Sigmoid colon (tissue), 4 donors: ENCODE measurements at regions not wholly inside any gene's neighbourhood (a gene's known extent, or its start where the extent isn't known, plus 50 kb on each side); places are given as distances from the start of the nearest gene placed in this dataset.

Experiments used
- CTCF ChIP-seq, 4 experiments: fragments of 450-650 bp in 3 of 4; fragments of 200-600 bp in 1 of 4; IDR thresholded peaks; one replicate each; pipeline ENCODE4 v1.5.1; 2016 to 2019; ENCODE audit warnings: antibody characterized with exemption in 4 of 4, mild to moderate bottlenecking in 3 of 4, moderate library complexity in 2 of 4
- EP300 ChIP-seq, 4 donors: sonication (generic); formaldehyde crosslinking; IDR thresholded peaks; one replicate each; pipeline ENCODE4 v1.6.1; 2017; ENCODE audit warnings: antibody characterized with exemption in 4 of 4

DNA sequence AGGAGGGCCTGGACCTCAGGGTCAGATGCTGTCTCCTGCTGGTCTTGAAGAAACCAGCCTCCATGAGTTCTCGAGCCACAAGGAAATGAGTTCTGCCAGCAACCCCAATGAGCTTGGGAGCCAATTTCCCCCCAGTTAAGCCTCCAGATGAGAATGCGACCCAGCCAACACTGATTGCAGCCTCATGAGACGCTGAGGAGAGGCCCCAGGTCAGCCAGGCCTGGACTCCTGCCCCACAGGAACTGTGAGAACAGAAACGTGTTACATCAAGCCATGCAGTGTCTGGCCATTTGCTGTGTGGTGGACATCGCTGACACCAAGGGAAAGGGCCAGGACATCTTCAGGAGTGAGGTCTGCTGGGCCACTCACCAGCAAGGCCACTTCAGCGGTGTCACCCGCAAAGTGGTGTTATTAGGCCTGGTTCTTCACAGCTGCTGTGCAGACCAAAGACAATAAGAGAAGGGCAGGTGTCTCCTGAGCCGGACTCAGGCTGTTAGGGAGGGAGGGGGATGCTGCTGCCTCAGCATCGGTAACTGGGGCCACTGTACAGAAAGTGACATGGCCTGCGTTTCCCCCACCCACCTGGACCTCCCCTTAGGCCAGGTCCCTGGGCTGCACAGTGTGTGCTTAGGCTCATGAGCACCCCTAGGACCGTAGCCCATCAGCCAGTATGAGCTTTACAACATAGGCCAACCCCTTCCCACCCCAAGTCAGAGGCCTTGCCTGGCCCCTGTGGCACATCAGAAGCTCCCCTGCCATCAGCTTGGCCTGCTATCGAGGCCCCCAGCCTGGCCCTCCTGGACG is 272.4 kb upstream of the RTL1 start:
- TF ChIP-seq CTCF (IDR thresholded peaks at IDR 0.05) (no peak), EP300 (IDR thresholded peaks at IDR 0.05) (no peak)
